IMR-90 (cell line): ENCODE measurements at regions not wholly inside any gene's neighbourhood (a gene's known extent, or its start where the extent isn't known, plus 50 kb on each side); places are given as distances from the start of the nearest gene placed in this dataset.
A peak's percentile ranks its signal among the peaks of the same experiment; 100 is the strongest.

Source experiments
- ATAC-seq: fragments of 200-7000 bp; cut with Tn5 transposase; 2 replicates; pipeline ENCODE4 v1.9.1; 2020; ENCODE audit warnings: low read depth, mild to moderate bottlenecking, moderate library complexity
- BruUV-seq: library from RNA; stranded (reverse); fragments of 400-500 nt; replicated peaks from 2 replicates; lab custom pipeline; 2021; lab: Mats Ljungman, UMichigan
- CTCF ChIA-PET: fragments of 300-600 bp; formaldehyde crosslinking; extraction: SDS; loops from one replicate; lab custom pipeline; 2021; ENCODE audit warnings: antibody characterized with exemption; lab: Yijun Ruan, JAX
- POLR2A ChIA-PET: fragments of 300-600 bp; sonication (Branson Sonifier 250); formaldehyde crosslinking; loops from one replicate; lab custom pipeline; 2022; ENCODE audit warnings: antibody characterized with exemption; ENCODE audit not compliant: unreplicated experiment; lab: Charles Lee
- DNase-seq: peaks from one replicate; pipeline ENCODE4 v3.0.0; 2013
- H2AFZ ChIP-seq: replicated peaks from 2 replicates; pipeline ENCODE3; 2013; ENCODE audit warnings: low read length, mild to moderate bottlenecking; ENCODE audit not compliant: poor library complexity
- H2AK5ac ChIP-seq: 2 replicates; pipeline ENCODE4 v1.6.1; 2013; ENCODE audit warnings: low read depth, low read length, inconsistent platforms
- H2AK9ac ChIP-seq: replicated peaks from 2 replicates; pipeline ENCODE3; 2013; ENCODE audit warnings: mild to moderate bottlenecking, low read depth, low read length, moderate library complexity; ENCODE audit not compliant: poor library complexity
- H2BK120ac ChIP-seq: 2 replicates; pipeline ENCODE4 v1.6.1; 2013; ENCODE audit warnings: low read depth, low read length, inconsistent platforms
- H2BK15ac ChIP-seq: 3 replicates; pipeline ENCODE4 v1.6.1; 2013; ENCODE audit warnings: low read depth, low read length, inconsistent platforms
- H2BK20ac ChIP-seq: 2 replicates; pipeline ENCODE4 v1.6.1; 2013; ENCODE audit warnings: low read depth, mild to moderate bottlenecking, inconsistent platforms, low read length, moderate library complexity
- H2BK5ac ChIP-seq: 2 replicates; pipeline ENCODE4 v1.6.1; 2013; ENCODE audit warnings: mild to moderate bottlenecking, low read depth, low read length, inconsistent platforms; ENCODE audit not compliant: poor library complexity, severe bottlenecking
- H3K14ac ChIP-seq: replicated peaks from 2 replicates; pipeline ENCODE4 v1.6.1; 2013; ENCODE audit warnings: low read depth, low read length, inconsistent platforms
- H3K18ac ChIP-seq: 2 replicates; pipeline ENCODE4 v1.6.1; 2013; ENCODE audit warnings: low read depth, low read length, control low read depth
- H3K23ac ChIP-seq: 2 replicates; pipeline ENCODE4 v1.6.1; 2013; ENCODE audit warnings: low read depth, low read length, inconsistent platforms
- H3K27ac ChIP-seq: 2 replicates; pipeline ENCODE4 v1.5.1; 2013; ENCODE audit warnings: mild to moderate bottlenecking, control low read depth, low read length; ENCODE audit not compliant: insufficient read depth
- H3K27me3 ChIP-seq: 2 replicates; pipeline ENCODE4 v1.6.1; 2013; ENCODE audit warnings: low read length; ENCODE audit not compliant: control insufficient read depth, insufficient read depth
- H3K36me3 ChIP-seq: 2 replicates; pipeline ENCODE4 v1.6.1; 2013; ENCODE audit warnings: low read length, mixed read lengths; ENCODE audit not compliant: control insufficient read depth, insufficient read depth
- H3K4ac ChIP-seq: 2 replicates; pipeline ENCODE4 v1.6.1; 2013; ENCODE audit warnings: low read depth, low read length, inconsistent platforms
- H3K4me1 ChIP-seq: 2 replicates; pipeline ENCODE4 v1.6.1; 2013; ENCODE audit warnings: low read length, mixed read lengths; ENCODE audit not compliant: control insufficient read depth, insufficient read depth
- H3K4me2 ChIP-seq: 2 replicates; pipeline ENCODE4 v1.6.1; 2013; ENCODE audit warnings: low read depth, mild to moderate bottlenecking, control low read depth, low read length, moderate library complexity
- H3K4me3 ChIP-seq: 2 replicates; pipeline ENCODE4 v1.5.1; 2013; ENCODE audit warnings: low read depth, mild to moderate bottlenecking, control low read depth, low read length, moderate library complexity; ENCODE audit not compliant: insufficient read depth
- H3K56ac ChIP-seq: 2 replicates; pipeline ENCODE4 v1.6.1; 2013; ENCODE audit warnings: low read length, inconsistent platforms; ENCODE audit not compliant: insufficient read depth; ENCODE audit errors: extremely low read depth
- H3K79me1 ChIP-seq, 2 experiments: 2 replicates each; pipeline ENCODE4 v1.6.1; 2013; ENCODE audit warnings: low read length in 2 of 2, inconsistent platforms in 1 of 2, low read depth in 1 of 2
- H3K9ac ChIP-seq: 2 replicates; pipeline ENCODE4 v1.6.1; 2013; ENCODE audit warnings: low read depth, low read length, control low read depth
- H3K9me1 ChIP-seq: 2 replicates; pipeline ENCODE4 v1.6.1; 2013; ENCODE audit warnings: low read length, inconsistent platforms; ENCODE audit not compliant: insufficient read depth
- H3K9me3 ChIP-seq: 2 replicates; pipeline ENCODE4 v1.6.1; 2013; ENCODE audit warnings: low read length; ENCODE audit not compliant: control insufficient read depth, insufficient read depth
- H4K20me1 ChIP-seq: 2 replicates; pipeline ENCODE4 v1.6.1; 2013; ENCODE audit warnings: low read length, inconsistent platforms; ENCODE audit not compliant: insufficient read depth
- H4K5ac ChIP-seq: 2 replicates; pipeline ENCODE4 v1.6.1; 2013; ENCODE audit warnings: mild to moderate bottlenecking, low read depth, low read length, control low read depth
- H4K8ac ChIP-seq, 2 experiments: 2 replicates each; pipeline ENCODE4 v1.6.1; 2013; ENCODE audit warnings: low read depth in 2 of 2, low read length in 2 of 2, control low read depth in 1 of 2, inconsistent platforms in 1 of 2
- H4K91ac ChIP-seq: 2 replicates; pipeline ENCODE4 v1.6.1; 2013; ENCODE audit warnings: low read depth, low read length, inconsistent platforms; ENCODE audit not compliant: insufficient read depth
- BHLHE40 ChIP-seq: fragments of 150-350 bp; IDR thresholded peaks from 2 replicates; pipeline ENCODE4 v1.6.1; 2016; ENCODE audit warnings: mild to moderate bottlenecking, low read depth, low read length
- CHD1 ChIP-seq: IDR thresholded peaks from 2 replicates; pipeline ENCODE4 v1.6.1; 2012; ENCODE audit warnings: low read depth, low read length, improper control_type of control experiment
- ELK1 ChIP-seq: fragments of 150-350 bp; IDR thresholded peaks from 2 replicates; pipeline ENCODE4 v1.6.1; 2016; ENCODE audit warnings: low read depth, mild to moderate bottlenecking, low read length, moderate library complexity, borderline replicate concordance
- FOS ChIP-seq: fragments of 150-350 bp; IDR thresholded peaks from 2 replicates; pipeline ENCODE4 v1.6.1; 2016; ENCODE audit warnings: low read depth, low read length
- POLR2A ChIP-seq: IDR thresholded peaks from 2 replicates; pipeline ENCODE4 v1.6.1; 2012; ENCODE audit warnings: mild to moderate bottlenecking, low read depth, low read length
- WGBS, 2 experiments: methylation state at CpG; one replicate each; pipeline versions ENCODE4 v1.1.5 to v1.1.7; 2013; ENCODE audit warnings: missing lambda C conversion rate in 2 of 2; ENCODE audit not compliant: insufficient read length in 1 of 2; ENCODE audit errors: extremely low coverage in 2 of 2; 5-methylcytosine and 5-hydroxymethylcytosine counted together
- dilution Hi-C: fragments of 300-500 bp; cut with HindIII; formaldehyde crosslinking; loops from one replicate; pipeline ENCODE4 v1.14.3; 2018; ENCODE audit warnings: low sequenced_read_pairs; ENCODE audit not compliant: unreplicated experiment
- in situ Hi-C: fragments of 300-500 bp; cut with MboI; formaldehyde crosslinking; loops from 3 replicates; pipeline ENCODE4 v1.14.3; 2019; ENCODE audit warnings: low sequenced_read_pairs, inconsistent platforms, mixed read lengths
- intact Hi-C: fragments of 100-400 bp; cut with micrococcal nuclease; formaldehyde crosslinking; loops from 2 replicates; pipeline ENCODE4 v1.10.0; 2022

GRCh38 chr1:99535470-99536164 is 110.3 kb upstream of the PALMD start:
- Histone ChIP-seq H3K27me3 (no peaks in the 10 kb centered on the region), H3K4me3 (no peak overlapping the region), H3K56ac (no peak overlapping the region), H3K14ac (no peak overlapping the region), H2BK15ac (no peak overlapping the region), H3K36me3 (no peaks in the 10 kb centered on the region), H3K18ac (no peak overlapping the region), H2BK5ac (no peak overlapping the region), H4K91ac (no peak overlapping the region), H4K20me1 (no peaks in the 10 kb centered on the region), H2BK120ac (no peak overlapping the region), H3K4me2 (no peak overlapping the region), H3K9me3 (no peaks in the 10 kb centered on the region), H3K27ac (no peak overlapping the region), H3K79me1 (no peaks in the 10 kb centered on the region), H3K9ac (no peak overlapping the region), H4K8ac (no peak overlapping the region), H3K4ac (no peak overlapping the region), H4K5ac (no peak overlapping the region), H2AK9ac (no peak overlapping the region), H3K23ac (no peak overlapping the region), H3K4me1 (no peaks in the 10 kb centered on the region), H2BK20ac (no peak overlapping the region), H2AK5ac (no peak overlapping the region), H2AFZ (no peak overlapping the region), H3K9me1 (no peaks in the 10 kb centered on the region)
- ATAC-seq (no peak), DNase-seq (peak; percentile 41)
- dilution Hi-C loops, result no loop called here
- POLR2A ChIA-PET, result no interaction called here
- TF ChIP-seq FOS (no peak), POLR2A (no peak), CHD1 (no peak), BHLHE40 (no peak), ELK1 (no peak)
- WGBS, 2 experiments, result 100% methylated on average over 2 of the region's 7 CpGs; no CpG with 5 or more reads in 1 of the 2 experiments
- CTCF ChIA-PET, result interaction anchor here (1.4 kb wide), 1 partner anchor 9 kb away, joined by 5 read pairs; no protein-coding TSS in a partner anchor
- intact Hi-C loops, result no loop called here
- in situ Hi-C loops, result no loop called here
- no TSS peak for BruUV-seq
